Body of pancreas (tissue), 4 donors: ENCODE measurements at regions not wholly inside any gene's neighbourhood (a gene's known extent, or its start where the extent isn't known, plus 50 kb on each side); places are given as distances from the start of the nearest gene placed in this dataset.

ENCODE experiments used
- POLR2A ChIP-seq, 3 donors: fragments of 450-650 bp; IDR thresholded peaks; one replicate each; pipeline ENCODE4 v1.6.1; 2016; ENCODE audit warnings: antibody characterized with exemption in 3 of 3, mild to moderate bottlenecking in 2 of 3
- TF ChIP-seq, protein P1 (sequence below), 7 experiments: fragments of 450-650 bp in 4 of 7; fragments of 200-600 bp in 3 of 7; sonication (generic) in 3 of 7; IDR thresholded peaks; one replicate each; pipeline ENCODE4 v1.5.1; 2016 to 2019; ENCODE audit warnings: antibody characterized with exemption in 7 of 7

DNA sequence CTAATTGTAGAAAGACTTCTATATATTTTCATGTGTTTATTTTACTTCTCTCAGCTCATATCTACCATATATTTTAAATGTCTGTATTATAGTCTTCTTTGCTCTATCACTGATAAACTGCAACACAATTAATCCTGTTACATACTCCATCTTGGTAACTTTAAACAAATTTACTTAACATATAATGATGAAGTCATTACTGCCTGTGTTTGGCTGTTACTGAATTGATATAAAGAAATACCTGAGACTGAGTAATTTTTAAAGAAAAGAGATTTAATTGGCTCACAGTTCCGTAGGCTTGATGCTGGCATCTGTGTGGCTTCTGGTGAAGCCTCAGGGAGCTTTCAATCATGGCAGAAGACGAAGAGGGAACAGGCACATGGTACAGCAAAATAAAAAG lies 1480.4 kb downstream of the HACE1 start:
- no peak for TF ChIP-seq POLR2A (IDR thresholded peaks at IDR 0.05)
- TF ChIP-seq, protein P1, sequence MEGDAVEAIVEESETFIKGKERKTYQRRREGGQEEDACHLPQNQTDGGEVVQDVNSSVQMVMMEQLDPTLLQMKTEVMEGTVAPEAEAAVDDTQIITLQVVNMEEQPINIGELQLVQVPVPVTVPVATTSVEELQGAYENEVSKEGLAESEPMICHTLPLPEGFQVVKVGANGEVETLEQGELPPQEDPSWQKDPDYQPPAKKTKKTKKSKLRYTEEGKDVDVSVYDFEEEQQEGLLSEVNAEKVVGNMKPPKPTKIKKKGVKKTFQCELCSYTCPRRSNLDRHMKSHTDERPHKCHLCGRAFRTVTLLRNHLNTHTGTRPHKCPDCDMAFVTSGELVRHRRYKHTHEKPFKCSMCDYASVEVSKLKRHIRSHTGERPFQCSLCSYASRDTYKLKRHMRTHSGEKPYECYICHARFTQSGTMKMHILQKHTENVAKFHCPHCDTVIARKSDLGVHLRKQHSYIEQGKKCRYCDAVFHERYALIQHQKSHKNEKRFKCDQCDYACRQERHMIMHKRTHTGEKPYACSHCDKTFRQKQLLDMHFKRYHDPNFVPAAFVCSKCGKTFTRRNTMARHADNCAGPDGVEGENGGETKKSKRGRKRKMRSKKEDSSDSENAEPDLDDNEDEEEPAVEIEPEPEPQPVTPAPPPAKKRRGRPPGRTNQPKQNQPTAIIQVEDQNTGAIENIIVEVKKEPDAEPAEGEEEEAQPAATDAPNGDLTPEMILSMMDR (IDR thresholded peaks at IDR 0.05) = no peak
